RWPE2 (cell line): ENCODE measurements at regions not wholly inside any gene's neighbourhood (a gene's known extent, or its start where the extent isn't known, plus 50 kb on each side); places are given as distances from the start of the nearest gene placed in this dataset.

Experiments used
- ATAC-seq: fragments of 200-7000 bp; cut with Tn5 transposase; 3 replicates; pipeline ENCODE4 v1.9.1; 2021; ENCODE audit warnings: low read depth
- DNase-seq: peaks from one replicate; pipeline ENCODE4 v3.0.0-alpha.2; 2020; ENCODE audit warnings: low spot score
- H3K27ac ChIP-seq: fragments of 450-650 bp; 2 replicates; pipeline ENCODE4 v1.5.1; 2017; ENCODE audit warnings: mild to moderate bottlenecking; ENCODE audit not compliant: poor library complexity, severe bottlenecking
- H3K27me3 ChIP-seq: fragments of 250-450 bp; sonication (Bioruptor Pico); 2 replicates; pipeline ENCODE4 v1.5.1; 2021; ENCODE audit warnings: mild to moderate bottlenecking, moderate library complexity; ENCODE audit not compliant: insufficient read depth, poor library complexity, severe bottlenecking
- H3K36me3 ChIP-seq: fragments of 250-450 bp; sonication (Bioruptor Pico); 2 replicates; pipeline ENCODE4 v1.5.1; 2020; ENCODE audit warnings: low read depth, mild to moderate bottlenecking, moderate library complexity
- H3K4me1 ChIP-seq: fragments of 250-450 bp; sonication (Bioruptor Pico); 2 replicates; pipeline ENCODE4 v1.5.1; 2021; ENCODE audit warnings: mild to moderate bottlenecking, moderate library complexity; ENCODE audit not compliant: insufficient read depth, poor library complexity, severe bottlenecking
- H3K4me3 ChIP-seq: fragments of 250-450 bp; sonication (Bioruptor Pico); 2 replicates; pipeline ENCODE4 v1.5.1; 2021; ENCODE audit warnings: mild to moderate bottlenecking, moderate library complexity; ENCODE audit not compliant: severe bottlenecking
- H3K9me3 ChIP-seq: fragments of 250-450 bp; sonication (Bioruptor Pico); 2 replicates; pipeline ENCODE4 v1.5.1; 2021; ENCODE audit warnings: mild to moderate bottlenecking, moderate library complexity; ENCODE audit not compliant: severe bottlenecking
- TF ChIP-seq, protein P1 (sequence below): fragments of 450-650 bp; IDR thresholded peaks from one replicate; pipeline ENCODE4 v1.5.1; 2017; ENCODE audit warnings: mild to moderate bottlenecking, moderate library complexity; ENCODE audit not compliant: poor library complexity, severe bottlenecking

DNA sequence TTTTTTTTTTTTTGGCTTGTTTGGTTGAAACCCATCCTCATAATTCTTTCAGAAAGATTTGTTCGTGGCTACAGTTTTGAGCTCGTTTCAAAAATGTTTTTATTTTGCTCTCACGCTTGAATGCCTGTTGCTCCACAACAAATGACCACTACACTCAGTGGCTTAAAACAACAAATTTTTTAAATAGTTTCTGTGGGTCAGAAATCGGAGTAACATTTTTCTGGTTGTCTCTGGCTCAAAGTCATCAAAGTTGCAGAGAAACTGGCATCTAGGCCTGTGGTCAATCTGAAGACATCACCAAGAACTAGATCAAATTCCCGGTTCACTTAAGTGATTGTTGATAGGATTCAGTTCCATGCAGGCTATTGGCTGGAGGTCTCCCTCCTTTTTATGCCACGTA lies 560.0 kb downstream of the SNAPC1 start:
- no peak for ATAC-seq
- Histone ChIP-seq H3K27me3 (no peaks in the 10 kb centered on the region), H3K4me1 (no peaks in the 10 kb centered on the region), H3K9me3 (no peaks in the 10 kb centered on the region), H3K36me3 (no peaks in the 10 kb centered on the region), H3K27ac (no peak overlapping the region), H3K4me3 (no peak overlapping the region)
- no peak for DNase-seq
- TF ChIP-seq, protein P1, sequence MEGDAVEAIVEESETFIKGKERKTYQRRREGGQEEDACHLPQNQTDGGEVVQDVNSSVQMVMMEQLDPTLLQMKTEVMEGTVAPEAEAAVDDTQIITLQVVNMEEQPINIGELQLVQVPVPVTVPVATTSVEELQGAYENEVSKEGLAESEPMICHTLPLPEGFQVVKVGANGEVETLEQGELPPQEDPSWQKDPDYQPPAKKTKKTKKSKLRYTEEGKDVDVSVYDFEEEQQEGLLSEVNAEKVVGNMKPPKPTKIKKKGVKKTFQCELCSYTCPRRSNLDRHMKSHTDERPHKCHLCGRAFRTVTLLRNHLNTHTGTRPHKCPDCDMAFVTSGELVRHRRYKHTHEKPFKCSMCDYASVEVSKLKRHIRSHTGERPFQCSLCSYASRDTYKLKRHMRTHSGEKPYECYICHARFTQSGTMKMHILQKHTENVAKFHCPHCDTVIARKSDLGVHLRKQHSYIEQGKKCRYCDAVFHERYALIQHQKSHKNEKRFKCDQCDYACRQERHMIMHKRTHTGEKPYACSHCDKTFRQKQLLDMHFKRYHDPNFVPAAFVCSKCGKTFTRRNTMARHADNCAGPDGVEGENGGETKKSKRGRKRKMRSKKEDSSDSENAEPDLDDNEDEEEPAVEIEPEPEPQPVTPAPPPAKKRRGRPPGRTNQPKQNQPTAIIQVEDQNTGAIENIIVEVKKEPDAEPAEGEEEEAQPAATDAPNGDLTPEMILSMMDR = no peak

DNA sequence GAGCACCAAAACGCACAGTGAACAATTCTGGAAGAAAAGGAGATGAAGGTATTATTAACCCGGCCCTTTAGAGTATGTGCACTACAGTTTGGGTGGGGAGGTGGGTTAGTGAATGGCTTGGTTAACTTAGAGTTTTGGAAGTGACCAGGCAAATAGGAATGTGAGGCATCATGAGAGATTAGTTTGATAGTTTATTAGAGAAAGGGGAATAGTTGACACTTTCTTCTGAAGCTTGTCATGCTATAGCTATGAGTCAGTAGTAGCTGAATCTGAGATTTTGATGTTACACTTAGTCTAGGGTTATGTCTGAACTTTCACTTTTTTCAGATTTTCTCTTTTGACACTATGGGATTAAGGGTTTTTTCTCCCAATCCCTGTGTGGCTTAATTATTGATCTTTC lies 567.2 kb downstream of the SNAPC1 start:
- Histone ChIP-seq H3K27ac (no peak overlapping the region), H3K36me3 (no peaks in the 10 kb centered on the region), H3K4me1 (no peaks in the 10 kb centered on the region), H3K9me3 (peaks cover 2% of the 10 kb centered on the region), H3K4me3 (no peak overlapping the region), H3K27me3 (no peaks in the 10 kb centered on the region)
- ATAC-seq (peak; percentile 77; the same call in 2 of the 3 replicates), DNase-seq (no peak)
- TF ChIP-seq, protein P1 = no peak

DNA sequence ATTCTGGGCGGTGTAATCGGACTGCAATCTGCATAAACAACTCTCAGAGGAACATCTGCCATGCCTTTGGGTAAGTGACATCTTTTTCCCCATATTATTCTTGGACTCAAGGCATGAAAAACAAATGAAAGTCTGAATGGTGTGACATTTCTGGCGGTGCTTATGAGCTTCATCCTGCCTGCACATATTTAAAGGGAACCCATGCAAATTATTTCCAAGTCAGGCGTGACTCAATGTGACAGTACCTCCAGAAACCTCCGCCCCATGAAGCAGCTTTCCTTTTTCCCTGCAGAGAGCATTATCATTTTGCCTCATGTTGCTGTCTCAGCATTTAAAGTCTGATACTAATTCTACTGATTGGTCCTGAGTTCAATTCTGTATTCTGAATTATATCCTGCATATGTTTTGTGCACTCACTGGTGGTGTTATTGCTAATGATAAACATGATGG lies 585.4 kb downstream of the SNAPC1 start:
- Histone ChIP-seq H3K36me3 (no peaks in the 10 kb centered on the region), H3K27me3 (no peaks in the 10 kb centered on the region), H3K4me3 (no peak overlapping the region), H3K9me3 (peaks cover 3% of the 10 kb centered on the region), H3K4me1 (no peaks in the 10 kb centered on the region), H3K27ac (no peak overlapping the region)
- TF ChIP-seq, protein P1 = no peak
- DNase-seq = no peak
- no peak for ATAC-seq

DNA sequence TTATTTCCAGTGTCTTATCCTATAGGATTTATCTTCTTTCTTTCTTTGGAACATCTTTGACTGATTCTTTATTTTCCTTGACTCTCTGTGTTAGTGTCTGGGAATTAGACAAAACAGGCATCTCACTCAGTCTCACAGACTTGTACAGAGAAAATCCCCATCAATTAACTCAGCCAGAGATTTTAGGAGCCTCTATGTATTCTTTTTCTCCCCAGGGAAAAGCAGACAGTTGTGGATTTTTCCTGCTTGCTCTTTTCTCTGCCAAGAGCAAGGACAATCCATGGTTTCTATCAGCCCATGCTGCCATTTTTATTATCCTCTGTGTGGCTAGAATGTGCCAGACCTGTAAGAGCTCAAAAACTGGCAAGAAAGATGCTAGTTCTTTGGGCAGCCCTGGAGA lies 595.1 kb downstream of the SNAPC1 start:
- H3K36me3 ChIP-seq = no peaks in the 10 kb centered on the region
- no peak overlapping the region for H3K27ac ChIP-seq
- H3K27me3 ChIP-seq = no peaks in the 10 kb centered on the region
- no peak overlapping the region for H3K4me3 ChIP-seq
- TF ChIP-seq, protein P1 = no peak
- H3K9me3 ChIP-seq = peaks cover 15% of the 10 kb centered on the region
- ATAC-seq (no peak), DNase-seq (no peak)
- H3K4me1 ChIP-seq = no peaks in the 10 kb centered on the region

DNA sequence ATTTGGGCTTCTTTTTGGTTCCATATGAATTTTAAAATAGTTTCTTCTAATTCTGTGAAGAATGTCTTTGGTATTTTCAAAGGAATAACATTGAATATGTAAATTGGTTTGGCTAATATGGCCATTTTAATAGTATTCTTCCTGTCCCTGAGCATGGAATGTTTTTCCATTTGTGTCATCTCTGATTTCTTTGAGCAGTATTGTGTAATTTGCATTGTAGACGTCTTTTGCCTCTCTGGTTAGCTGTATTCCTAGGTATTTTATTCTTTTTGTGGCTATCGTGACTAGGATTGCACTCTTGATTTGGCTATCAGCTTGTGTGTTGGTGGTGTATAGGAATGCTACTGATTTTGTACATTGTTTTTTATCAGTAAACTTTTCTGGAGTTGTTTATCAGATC lies 601.9 kb downstream of the SNAPC1 start:
- DNase-seq (no peak), ATAC-seq (no peak)
- Histone ChIP-seq H3K27ac (no peak overlapping the region), H3K36me3 (no peaks in the 10 kb centered on the region), H3K27me3 (no peaks in the 10 kb centered on the region), H3K4me3 (no peak overlapping the region), H3K9me3 (no peaks in the 10 kb centered on the region), H3K4me1 (no peaks in the 10 kb centered on the region)
- TF ChIP-seq, protein P1 = no peak
